ENCODE measurements at regions not wholly inside any gene's neighbourhood (a gene's known extent, or its start where the extent isn't known, plus 50 kb on each side); places are given as distances from the start of the nearest gene placed in this dataset.

- DNase-seq (ENCODE audit: low read depth, low spot score): no peak
- RAD21 ChIA-PET (ENCODE audit: unreplicated experiment): no interaction called here
- POLR2A ChIA-PET: no interaction called here
- no peaks in the 10 kb centered on the region for H3K79me2 ChIP-seq (ENCODE audit: control insufficient read depth, insufficient read depth, low read length)
- WGBS (ENCODE audit: insufficient coverage, insufficient replicate concordance, low lambda C conversion rate, missing lambda C conversion rate): 0% methylated on average over 2 of the region's 2 CpGs
- H3K4me3 ChIP-seq: no peak overlapping the region
- FAIRE-seq: no peak
- intact Hi-C loops (cut with micrococcal nuclease; ENCODE audit: unreplicated experiment) (no loop called here), in situ Hi-C loops (cut with MboI) (no loop called here)
- H3K27ac ChIP-seq (ENCODE audit: control insufficient read depth, insufficient read depth): no peak overlapping the region
- ATAC-seq: no peak
- CTCF ChIA-PET: no interaction called here
- no peaks in the 10 kb centered on the region for H4K20me1 ChIP-seq (ENCODE audit: control insufficient read depth, insufficient read depth)
- TF ChIP-seq PML (IDR thresholded peaks at IDR 0.05; ENCODE audit: low read length): no peak
- TF ChIP-seq SUZ12 (IDR thresholded peaks at IDR 0.05; ENCODE audit: unreplicated experiment): no peak
- TF ChIP-seq RBBP5 (conservative IDR thresholded peaks at IDR 0.05): no peak
- TF ChIP-seq RFX5 (IDR thresholded peaks at IDR 0.05; ENCODE audit: low read depth, low read length): no peak
- TF ChIP-seq SMAD5 (IDR thresholded peaks at IDR 0.05; ENCODE audit: low read depth): no peak
- no peak for TF ChIP-seq KAT2A (conservative IDR thresholded peaks at IDR 0.05; ENCODE audit: control insufficient read depth, low read depth, low read length)
- H3K27me3 ChIP-seq (replicated peaks in 1 of 2; ENCODE audit: control insufficient read depth in 2 of 2, insufficient read depth in 2 of 2, low read length in 1 of 2): no peaks in the 10 kb centered on the region; a peak in 1 of 4 replicates
- no peak overlapping the region for H3K4me2 ChIP-seq (ENCODE audit: control insufficient read depth, insufficient read depth)
- no peak overlapping the region for H3K9ac ChIP-seq (ENCODE audit: control insufficient read depth, insufficient read depth, low read length)
- no peaks in the 10 kb centered on the region for H3K36me3 ChIP-seq (ENCODE audit: control insufficient read depth in 2 of 2, insufficient read depth in 2 of 2, low read length in 1 of 2)
- no TSS peak for BruUV-seq (replicated peaks)
- no peaks in the 10 kb centered on the region for H3K4me1 ChIP-seq (ENCODE audit: control insufficient read depth, insufficient read depth, low read length)
- H3K9me3 ChIP-seq (replicated peaks; ENCODE audit: control insufficient read depth, insufficient read depth, low read length): no peaks in the 10 kb centered on the region
- H2AFZ ChIP-seq (ENCODE audit: control insufficient read depth, low read depth, low read length): no peak overlapping the region
- SMC1A ChIA-PET (ENCODE audit: uncharacterized antibody, unreplicated experiment): no interaction called here
Measured at GRCh38 chr2:14978845-14979244, 346.3 kb downstream of the LRATD1 start.

- intact Hi-C loops (cut with micrococcal nuclease; ENCODE audit: unreplicated experiment): no loop called here
- no peak overlapping the region for H3K9ac ChIP-seq (ENCODE audit: control insufficient read depth, insufficient read depth, low read length)
- BruUV-seq (replicated peaks): no TSS peak
- no peaks in the 10 kb centered on the region for H3K4me1 ChIP-seq (ENCODE audit: control insufficient read depth, insufficient read depth, low read length)
- H2AFZ ChIP-seq (ENCODE audit: control insufficient read depth, low read depth, low read length): no peak overlapping the region
- H3K27ac ChIP-seq (ENCODE audit: control insufficient read depth, insufficient read depth): no peak overlapping the region
- H3K27me3 ChIP-seq (replicated peaks in 1 of 2; ENCODE audit: control insufficient read depth in 2 of 2, insufficient read depth in 2 of 2, low read length in 1 of 2): no peaks in the 10 kb centered on the region; a peak in 1 of 4 replicates
- no peaks in the 10 kb centered on the region for H4K20me1 ChIP-seq (ENCODE audit: control insufficient read depth, insufficient read depth)
- no peak overlapping the region for H3K4me3 ChIP-seq
- H3K79me2 ChIP-seq (ENCODE audit: control insufficient read depth, insufficient read depth, low read length): no peaks in the 10 kb centered on the region
- TF ChIP-seq PRDM15 (CRISPR knock-in tag; IDR thresholded peaks at IDR 0.05): no peak
- no peak for TF ChIP-seq RAD51 (IDR thresholded peaks at IDR 0.05)
- TF ChIP-seq MYB (IDR thresholded peaks at IDR 0.05; ENCODE audit: borderline replicate concordance, low read depth, low read length): no peak
- TF ChIP-seq SPI1 (IDR thresholded peaks at IDR 0.05; ENCODE audit: borderline replicate concordance, insufficient read depth, low read depth, low read length): peak; percentile 36; the same call in 1 of the 2 replicates
- H3K36me3 ChIP-seq (ENCODE audit: control insufficient read depth in 2 of 2, insufficient read depth in 2 of 2, low read length in 1 of 2): no peaks in the 10 kb centered on the region
- RAD21 ChIA-PET (ENCODE audit: unreplicated experiment): no interaction called here
- WGBS (ENCODE audit: insufficient coverage, insufficient replicate concordance, low lambda C conversion rate, missing lambda C conversion rate): 15% methylated on average over 4 of the region's 4 CpGs
- no peak overlapping the region for H3K4me2 ChIP-seq (ENCODE audit: control insufficient read depth, insufficient read depth)
- CTCF ChIA-PET: no interaction called here
- ATAC-seq (peak; percentile 57), FAIRE-seq (no peak), DNase-seq (ENCODE audit: low read depth, low spot score) (no peak)
- POLR2A ChIA-PET: no interaction called here
- no peaks in the 10 kb centered on the region for H3K9me3 ChIP-seq (replicated peaks; ENCODE audit: control insufficient read depth, insufficient read depth, low read length)
- SMC1A ChIA-PET (ENCODE audit: uncharacterized antibody, unreplicated experiment): no interaction called here
- in situ Hi-C loops (cut with MboI): no loop called here
Measured at GRCh38 chr2:14982790-14983189, 350.3 kb downstream of the LRATD1 start.

Measured in GM12878 (cell line).